Astrocyte (in vitro differentiated cells and primary cell): ENCODE measurements at regions not wholly inside any gene's neighbourhood (a gene's known extent, or its start where the extent isn't known, plus 50 kb on each side); places are given as distances from the start of the nearest gene placed in this dataset.

Experiments
- CTCF ChIP-seq: IDR thresholded peaks from 2 replicates; pipeline ENCODE4 v1.5.1; 2011; ENCODE audit warnings: low read depth, mild to moderate bottlenecking, inconsistent platforms, low read length, moderate library complexity; ENCODE audit not compliant: insufficient read depth
- EZH2 ChIP-seq: IDR thresholded peaks from 2 replicates; pipeline ENCODE4 v1.6.1; 2012; ENCODE audit warnings: mild to moderate bottlenecking, low read length, inconsistent platforms; ENCODE audit not compliant: insufficient read depth

GRCh38 chr13:44272692-44273091 is 100.9 kb upstream of the SERP2 start:
- no peak for TF ChIP-seq CTCF
- no peak for TF ChIP-seq EZH2
